Renal cortex interstitium (tissue), 11 donors: ENCODE measurements at regions not wholly inside any gene's neighbourhood (a gene's known extent, or its start where the extent isn't known, plus 50 kb on each side); places are given as distances from the start of the nearest gene placed in this dataset.

ENCODE experiments used
- DNase-seq, 11 donors: peaks; one replicate each; pipeline ENCODE4 v3.0.0-alpha.2; 2013; ENCODE audit warnings: low read depth in 9 of 11, low spot score in 4 of 11; ENCODE audit errors: extremely low read depth in 1 of 11

DNA sequence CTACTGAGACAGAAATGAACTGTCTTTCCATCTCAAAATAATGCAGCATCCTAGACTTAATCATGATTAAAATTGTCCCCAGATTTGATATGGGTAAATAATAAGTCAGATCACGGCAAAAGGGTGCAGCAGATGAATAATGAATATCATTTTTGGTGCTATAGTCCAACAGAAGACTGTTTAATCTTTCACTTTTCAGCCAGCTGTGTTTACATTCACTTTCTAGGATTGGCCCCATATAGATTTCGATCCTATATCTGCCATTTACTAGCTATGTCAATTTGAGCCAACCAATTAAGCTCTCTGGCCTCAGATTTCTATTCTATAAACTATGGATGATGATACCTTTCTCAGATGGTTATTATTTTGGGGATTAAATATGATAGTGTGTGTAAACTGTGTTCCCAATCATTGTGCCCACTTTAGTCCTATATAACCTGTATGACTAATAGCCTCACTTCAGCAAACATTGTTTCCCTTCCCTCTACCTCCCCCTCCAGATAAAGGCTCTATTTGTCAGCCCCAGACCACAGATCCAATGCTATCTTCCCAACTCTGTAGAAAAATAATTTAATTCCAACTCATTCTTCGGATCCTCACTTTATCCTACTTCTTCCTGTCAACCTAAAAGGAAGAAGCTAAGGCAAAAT lies 53.6 kb upstream of the NT5E start:
- no peak for DNase-seq

- DNase-seq, result no peak
Measured at GRCh38 chr6:85395746-85396145, 54.1 kb upstream of the NT5E start.

- no peak for DNase-seq
Measured at GRCh38 chr6:85394853-85395538, 54.9 kb upstream of the NT5E start.

DNA sequence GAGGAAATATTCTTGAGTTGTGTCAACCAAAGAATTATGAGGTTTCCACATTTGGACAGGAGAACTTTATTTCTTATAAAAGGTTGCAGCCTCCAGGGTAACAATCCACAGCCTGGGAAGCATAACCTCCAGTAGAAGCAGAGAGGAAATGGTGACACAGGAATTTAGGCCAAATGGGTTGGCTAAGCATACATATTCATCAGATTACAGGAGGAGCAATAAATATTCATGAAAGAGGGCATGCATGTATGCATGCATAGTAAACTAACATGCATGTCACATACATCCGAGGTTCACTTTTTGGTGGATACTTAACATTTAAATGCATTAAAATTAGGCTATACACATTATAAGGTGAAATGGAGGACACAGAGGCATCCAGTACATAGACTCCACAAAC lies 55.7 kb upstream of the NT5E start:
- DNase-seq, result no peak

GRCh38 chr6:85392379-85392778 lies 57.5 kb upstream of the NT5E start:
- no peak for DNase-seq

DNA sequence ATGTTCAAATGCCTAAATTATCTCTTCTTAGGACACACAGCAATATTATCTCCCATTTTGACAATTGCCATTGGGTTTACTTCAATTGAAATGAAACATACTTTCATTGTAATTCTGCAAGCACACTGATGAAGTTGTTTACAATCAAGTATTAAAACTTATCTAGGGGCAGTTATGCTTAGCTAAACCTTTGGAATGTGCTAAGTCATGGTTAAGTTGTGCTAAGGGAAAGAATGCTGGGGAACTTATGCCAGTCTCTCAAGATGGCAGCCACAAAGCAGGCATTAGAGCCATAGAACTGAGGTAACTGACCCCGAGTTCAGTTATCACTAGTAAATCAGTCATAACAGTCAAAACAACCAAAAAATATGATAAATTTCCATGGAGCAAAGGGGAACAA lies 59.1 kb upstream of the NT5E start:
- DNase-seq, result no peak

- DNase-seq, result no peak
Measured at GRCh38 chr6:85390105-85390728, 59.7 kb upstream of the NT5E start.

GRCh38 chr6:85389151-85389797 lies 60.6 kb upstream of the NT5E start:
- DNase-seq, result no peak

GRCh38 chr6:85388531-85388930 lies 61.4 kb upstream of the NT5E start:
- DNase-seq, result no peak

GRCh38 chr6:85385636-85386315 lies 64.1 kb upstream of the NT5E start:
- no peak for DNase-seq

- DNase-seq, result no peak
Measured at GRCh38 chr6:85383042-85383441, 66.8 kb upstream of the NT5E start.

GRCh38 chr6:85382541-85382940 lies 67.3 kb upstream of the NT5E start:
- DNase-seq, result no peak

- DNase-seq, result no peak
Measured at GRCh38 chr6:85372915-85373270, 77.0 kb upstream of the NT5E start.

DNA sequence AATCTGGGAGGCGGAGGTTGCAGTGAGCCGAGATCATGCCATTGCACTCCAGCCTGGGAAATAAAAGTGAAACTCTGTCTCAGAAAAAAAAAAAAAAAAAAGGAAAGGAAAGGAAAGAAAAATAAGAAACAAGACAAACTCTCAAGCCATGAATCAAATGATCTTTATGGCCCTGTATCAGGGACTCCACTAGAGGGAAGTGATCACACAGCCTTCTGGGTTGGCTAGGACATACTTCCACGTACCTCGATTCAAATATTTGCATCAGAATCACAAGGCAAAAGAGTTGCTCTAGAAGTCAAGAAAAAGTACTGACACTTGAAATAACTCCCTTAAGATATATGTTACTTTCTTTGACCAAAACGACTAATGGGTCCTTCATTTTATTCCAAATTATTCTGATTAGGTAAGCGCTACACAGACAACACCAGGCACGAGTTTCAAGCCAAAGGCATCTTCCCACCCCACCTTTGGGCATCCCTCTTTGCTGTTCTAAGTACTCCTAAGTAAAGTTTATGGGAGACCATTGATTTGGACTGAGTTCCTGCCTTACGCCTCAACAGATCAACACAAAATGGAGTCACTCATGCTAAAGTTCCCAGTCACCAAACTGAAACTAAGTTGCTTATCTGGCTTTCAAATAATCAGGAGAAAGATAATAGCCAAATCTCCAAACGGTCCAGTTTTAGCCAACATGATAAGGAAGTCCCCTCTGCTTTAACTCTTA lies 77.5 kb upstream of the NT5E start:
- no peak for DNase-seq

DNA sequence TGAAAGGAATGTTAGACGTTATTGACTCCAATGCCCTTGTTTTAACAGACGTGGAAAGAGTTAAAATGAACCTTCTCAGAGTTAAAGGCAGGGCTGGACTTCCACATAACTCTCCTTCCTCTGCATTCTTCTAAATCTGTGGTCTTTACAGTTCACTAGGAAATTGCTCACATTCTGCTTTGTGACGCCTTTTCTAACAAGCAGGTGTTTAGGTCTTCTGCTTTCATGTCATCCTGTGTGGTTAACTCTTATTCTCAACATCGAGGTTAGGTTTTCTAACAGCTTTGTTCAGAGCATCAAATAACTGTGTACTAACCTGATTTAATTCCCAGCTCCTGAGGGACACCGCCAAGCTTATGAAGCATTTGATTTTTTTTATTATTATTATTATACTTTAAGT lies 81.3 kb upstream of the NT5E start:
- no peak for DNase-seq

GRCh38 chr6:85364344-85364743 lies 85.5 kb upstream of the NT5E start:
- no peak for DNase-seq

DNA sequence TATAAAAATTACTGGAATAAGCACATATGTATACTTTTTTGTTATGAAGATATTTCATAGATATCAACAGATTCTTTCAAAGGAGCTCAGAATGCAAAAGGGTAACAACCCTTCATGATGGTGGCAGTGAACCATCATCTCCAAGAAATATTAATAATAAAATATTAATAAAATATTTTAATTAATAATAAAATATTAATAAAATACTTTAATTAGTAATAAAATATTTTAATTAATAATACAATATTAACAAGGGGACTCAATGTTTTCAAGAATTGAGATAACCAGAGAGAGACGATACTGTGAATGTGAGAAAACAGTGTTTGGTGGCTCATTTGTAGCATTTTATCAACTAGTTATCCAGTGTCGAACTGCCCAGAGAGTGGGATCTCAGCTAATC lies 86.0 kb upstream of the NT5E start:
- DNase-seq, result no peak

- no peak for DNase-seq
Measured at GRCh38 chr6:85362652-85363310, 87.1 kb upstream of the NT5E start.

DNA sequence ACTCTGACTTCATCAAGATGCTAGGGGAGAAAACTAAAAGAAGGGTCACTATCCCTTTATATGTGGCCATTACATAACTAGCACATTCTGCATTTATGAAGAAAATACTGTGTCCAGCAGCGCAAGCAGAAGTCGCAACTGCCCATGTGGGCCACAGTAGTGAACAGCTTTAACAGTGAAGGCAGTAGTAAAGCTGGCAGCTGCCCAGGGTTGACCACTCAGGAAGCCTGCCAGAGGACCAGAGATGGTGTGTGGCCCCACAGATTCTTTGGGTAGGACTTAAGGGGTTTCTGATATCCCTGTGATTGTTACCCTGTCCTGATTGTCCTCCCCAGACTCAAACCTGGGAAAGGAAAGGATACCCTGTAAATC lies 88.3 kb upstream of the NT5E start:
- DNase-seq, result no peak
